ENCODE measurements at regions not wholly inside any gene's neighbourhood (a gene's known extent, or its start where the extent isn't known, plus 50 kb on each side); places are given as distances from the start of the nearest gene placed in this dataset.
A peak's percentile ranks its signal among the peaks of the same experiment; 100 is the strongest.

- intact Hi-C loops (cut with DNase I; ENCODE audit: low total_unique reads) = no loop called here
- no peak overlapping the region for H3K4me3 ChIP-seq (ENCODE audit: low read depth, poor library complexity, severe bottlenecking)
- TF ChIP-seq CTCF (IDR thresholded peaks at IDR 0.05) = no peak
- TF ChIP-seq POLR2A (IDR thresholded peaks at IDR 0.05) = no peak
- peak in 1 of 2 donors; percentile 78 for DNase-seq (ENCODE audit: low spot score in 2 of 2)
- 88 to 90% methylated on average over 9 of the region's 9 CpGs for WGBS, 2 donors
Observed at GRCh38 chr2:10520154-10520553, 72.0 kb upstream of the ODC1 start.

GRCh38 chr2:10519394-10519740, 71.2 kb upstream of the ODC1 start:
- WGBS, 2 donors = 95 to 98% methylated on average over 9 of the region's 9 CpGs
- intact Hi-C loops (cut with DNase I; ENCODE audit: low total_unique reads) = no loop called here
- no peak for TF ChIP-seq CTCF (IDR thresholded peaks at IDR 0.05)
- no peak for TF ChIP-seq POLR2A (IDR thresholded peaks at IDR 0.05)
- DNase-seq (ENCODE audit: low spot score in 2 of 2) = no peak
- H3K4me3 ChIP-seq (ENCODE audit: low read depth, poor library complexity, severe bottlenecking) = no peak overlapping the region

GRCh38 chr2:10518470-10519393, 70.6 kb upstream of the ODC1 start:
- no peak overlapping the region for H3K4me3 ChIP-seq (ENCODE audit: low read depth, poor library complexity, severe bottlenecking)
- intact Hi-C loops (cut with DNase I; ENCODE audit: low total_unique reads) = no loop called here
- peak in 1 of 2 donors; percentile 75 for DNase-seq (ENCODE audit: low spot score in 2 of 2)
- TF ChIP-seq POLR2A (IDR thresholded peaks at IDR 0.05) = no peak
- TF ChIP-seq CTCF (IDR thresholded peaks at IDR 0.05) = peak in 1 of 3 donors; percentile 59
- WGBS, 2 donors = 94 to 95% methylated on average over 18 of the region's 20 CpGs

- intact Hi-C loops (cut with DNase I; ENCODE audit: low total_unique reads) = no loop called here
- peak in 1 of 2 donors; percentile 64 for DNase-seq (ENCODE audit: low spot score in 2 of 2)
- no peak overlapping the region for H3K4me3 ChIP-seq (ENCODE audit: low read depth, poor library complexity, severe bottlenecking)
- WGBS, 2 donors = 88 to 93% methylated on average over 9 of the region's 9 CpGs
- TF ChIP-seq CTCF (IDR thresholded peaks at IDR 0.05) = no peak
- no peak for TF ChIP-seq POLR2A (IDR thresholded peaks at IDR 0.05)
Observed at GRCh38 chr2:10517351-10518043, 69.4 kb upstream of the ODC1 start.

- 73 to 89% methylated on average over 1 of the region's 1 CpG for WGBS, 2 donors
- no peak overlapping the region for H3K4me3 ChIP-seq (ENCODE audit: low read depth, poor library complexity, severe bottlenecking)
- no peak for TF ChIP-seq POLR2A (IDR thresholded peaks at IDR 0.05)
- DNase-seq (ENCODE audit: low spot score in 2 of 2) = no peak
- intact Hi-C loops (cut with DNase I; ENCODE audit: low total_unique reads) = no loop called here
Observed at GRCh38 chr2:10515887-10516286, 67.8 kb upstream of the ODC1 start.

- TF ChIP-seq POLR2A (IDR thresholded peaks at IDR 0.05) (no peak), CTCF (IDR thresholded peaks at IDR 0.05) (no peak)
- no peak overlapping the region for H3K4me3 ChIP-seq (ENCODE audit: low read depth, poor library complexity, severe bottlenecking)
- WGBS, 2 donors = 93 to 96% methylated on average over 10 of the region's 10 CpGs
- intact Hi-C loops (cut with DNase I; ENCODE audit: low total_unique reads) = no loop called here
- DNase-seq (ENCODE audit: low spot score in 2 of 2) = peak in 1 of 2 donors; percentile 72
Observed at GRCh38 chr2:10514743-10515142, 66.6 kb upstream of the ODC1 start.

Data from lower leg skin (tissue), 4 donors.